ENCODE measurements at regions not wholly inside any gene's neighbourhood (a gene's known extent, or its start where the extent isn't known, plus 50 kb on each side); places are given as distances from the start of the nearest gene placed in this dataset.

DNA sequence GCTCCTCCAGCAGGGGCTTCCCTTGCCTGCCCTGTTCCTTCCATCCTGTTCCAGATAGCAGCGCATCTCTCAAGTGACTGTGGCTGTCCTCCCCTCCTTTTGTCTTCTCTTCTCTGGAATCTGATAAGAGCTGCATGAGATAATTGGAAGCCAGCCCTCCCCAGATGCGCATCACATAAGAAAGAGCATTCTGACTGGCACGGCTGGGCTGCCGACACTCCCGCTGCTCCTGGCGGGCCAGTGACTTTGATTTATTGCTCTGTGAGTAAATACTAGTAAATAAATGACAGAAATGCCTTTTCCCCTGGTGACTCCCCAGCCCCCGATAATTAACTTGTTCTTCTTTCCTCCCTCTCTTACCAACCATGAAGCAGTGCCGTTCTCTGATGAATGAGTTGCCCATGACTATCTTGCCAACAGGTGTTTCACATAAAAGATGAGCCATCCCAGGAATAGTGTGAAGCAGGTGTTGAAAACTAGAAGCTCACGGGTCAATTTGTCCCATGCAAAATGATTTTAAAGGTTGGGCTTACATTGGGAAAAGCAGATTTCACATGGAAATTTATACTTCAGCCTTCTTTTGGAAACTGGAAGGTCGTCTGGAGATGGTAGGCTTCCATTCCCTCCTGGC, 212.3 kb downstream of the ERCC6L2 start:
- TF ChIP-seq EZH2 (IDR thresholded peaks at IDR 0.05; ENCODE audit: borderline replicate concordance, low read length): no peak
- no peak for TF ChIP-seq CTCF (IDR thresholded peaks at IDR 0.05; ENCODE audit: low read length)
